IPS-18a (cell line): ENCODE measurements at regions not wholly inside any gene's neighbourhood (a gene's known extent, or its start where the extent isn't known, plus 50 kb on each side); places are given as distances from the start of the nearest gene placed in this dataset.

ENCODE experiments used
- H3K27ac ChIP-seq: one replicate; pipeline ENCODE4 v1.5.1; 2013; ENCODE audit warnings: low read length
- H3K27me3 ChIP-seq: one replicate; pipeline ENCODE4 v1.6.1; 2013; ENCODE audit warnings: mild to moderate bottlenecking, low read length; ENCODE audit not compliant: control insufficient read depth, insufficient read depth
- H3K36me3 ChIP-seq: one replicate; pipeline ENCODE4 v1.6.1; 2013; ENCODE audit warnings: low read depth, low read length; ENCODE audit not compliant: control insufficient read depth
- H3K4me1 ChIP-seq: one replicate; pipeline ENCODE4 v1.6.1; 2013; ENCODE audit warnings: low read depth, low read length; ENCODE audit not compliant: control insufficient read depth
- H3K4me3 ChIP-seq: one replicate; pipeline ENCODE4 v1.5.1; 2013; ENCODE audit warnings: low read length
- H3K9ac ChIP-seq: one replicate; pipeline ENCODE4 v1.6.1; 2013; ENCODE audit warnings: mild to moderate bottlenecking, low read length, moderate library complexity
- H3K9me3 ChIP-seq: one replicate; pipeline ENCODE4 v1.6.1; 2013; ENCODE audit warnings: low read depth, low read length; ENCODE audit not compliant: control insufficient read depth

GRCh38 chr2:185891403-185891802 is 152.8 kb downstream of the FSIP2 start:
- no peak overlapping the region for H3K4me3 ChIP-seq
- no peaks in the 10 kb centered on the region for H3K36me3 ChIP-seq
- no peak overlapping the region for H3K27ac ChIP-seq
- no peak overlapping the region for H3K9ac ChIP-seq
- no peaks in the 10 kb centered on the region for H3K27me3 ChIP-seq
- no peaks in the 10 kb centered on the region for H3K4me1 ChIP-seq
- H3K9me3 ChIP-seq = no peaks in the 10 kb centered on the region

- H3K9ac ChIP-seq = no peak overlapping the region
- no peaks in the 10 kb centered on the region for H3K36me3 ChIP-seq
- H3K27ac ChIP-seq = no peak overlapping the region
- no peaks in the 10 kb centered on the region for H3K27me3 ChIP-seq
- H3K4me3 ChIP-seq = no peak overlapping the region
- no peaks in the 10 kb centered on the region for H3K9me3 ChIP-seq
- no peaks in the 10 kb centered on the region for H3K4me1 ChIP-seq
These were observed 153.3 kb downstream of the FSIP2 start for GRCh38 chr2:185891804-185892411.

GRCh38 chr2:185892484-185892883 is 153.9 kb downstream of the FSIP2 start:
- Histone ChIP-seq H3K36me3 (no peaks in the 10 kb centered on the region), H3K4me1 (no peaks in the 10 kb centered on the region), H3K9me3 (no peaks in the 10 kb centered on the region), H3K27ac (no peak overlapping the region), H3K4me3 (no peak overlapping the region), H3K9ac (no peak overlapping the region), H3K27me3 (no peaks in the 10 kb centered on the region)

GRCh38 chr2:185894223-185894622 is 155.6 kb downstream of the FSIP2 start:
- Histone ChIP-seq H3K27ac (no peak overlapping the region), H3K27me3 (no peaks in the 10 kb centered on the region), H3K4me3 (no peak overlapping the region), H3K9me3 (no peaks in the 10 kb centered on the region), H3K4me1 (no peaks in the 10 kb centered on the region), H3K36me3 (no peaks in the 10 kb centered on the region), H3K9ac (no peak overlapping the region)

GRCh38 chr2:185895828-185896693 is 157.5 kb downstream of the FSIP2 start:
- H3K4me1 ChIP-seq = no peaks in the 10 kb centered on the region
- no peaks in the 10 kb centered on the region for H3K36me3 ChIP-seq
- no peaks in the 10 kb centered on the region for H3K27me3 ChIP-seq
- H3K9me3 ChIP-seq = no peaks in the 10 kb centered on the region
- H3K4me3 ChIP-seq = no peak overlapping the region
- no peak overlapping the region for H3K9ac ChIP-seq
- no peak overlapping the region for H3K27ac ChIP-seq

- H3K27me3 ChIP-seq = no peaks in the 10 kb centered on the region
- no peak overlapping the region for H3K9ac ChIP-seq
- H3K4me1 ChIP-seq = no peaks in the 10 kb centered on the region
- no peak overlapping the region for H3K27ac ChIP-seq
- no peaks in the 10 kb centered on the region for H3K36me3 ChIP-seq
- H3K4me3 ChIP-seq = no peak overlapping the region
- no peaks in the 10 kb centered on the region for H3K9me3 ChIP-seq
These were observed 160.8 kb downstream of the FSIP2 start for GRCh38 chr2:185899366-185899765.

- H3K4me3 ChIP-seq = no peak overlapping the region
- H3K27ac ChIP-seq = no peak overlapping the region
- no peaks in the 10 kb centered on the region for H3K4me1 ChIP-seq
- no peaks in the 10 kb centered on the region for H3K27me3 ChIP-seq
- H3K9ac ChIP-seq = no peak overlapping the region
- no peaks in the 10 kb centered on the region for H3K9me3 ChIP-seq
- no peaks in the 10 kb centered on the region for H3K36me3 ChIP-seq
These were observed 180.6 kb downstream of the FSIP2 start for GRCh38 chr2:185919155-185919554.

GRCh38 chr2:185921048-185921756 is 182.6 kb downstream of the FSIP2 start:
- Histone ChIP-seq H3K9ac (no peak overlapping the region), H3K27ac (no peak overlapping the region), H3K36me3 (no peaks in the 10 kb centered on the region), H3K4me3 (no peak overlapping the region), H3K27me3 (no peaks in the 10 kb centered on the region), H3K4me1 (no peaks in the 10 kb centered on the region), H3K9me3 (no peaks in the 10 kb centered on the region)

GRCh38 chr2:185934232-185934631 is 195.6 kb downstream of the FSIP2 start:
- Histone ChIP-seq H3K27ac (no peak overlapping the region), H3K9me3 (no peaks in the 10 kb centered on the region), H3K27me3 (no peaks in the 10 kb centered on the region), H3K36me3 (no peaks in the 10 kb centered on the region), H3K4me1 (no peaks in the 10 kb centered on the region), H3K9ac (no peak overlapping the region), H3K4me3 (no peak overlapping the region)

GRCh38 chr2:185939858-185940257 is 201.3 kb downstream of the FSIP2 start:
- Histone ChIP-seq H3K36me3 (no peaks in the 10 kb centered on the region), H3K4me3 (no peak overlapping the region), H3K9ac (no peak overlapping the region), H3K27ac (no peak overlapping the region), H3K9me3 (no peaks in the 10 kb centered on the region), H3K27me3 (no peaks in the 10 kb centered on the region), H3K4me1 (no peaks in the 10 kb centered on the region)

- Histone ChIP-seq H3K9me3 (no peaks in the 10 kb centered on the region), H3K36me3 (no peaks in the 10 kb centered on the region), H3K4me1 (no peaks in the 10 kb centered on the region), H3K4me3 (no peak overlapping the region), H3K27ac (no peak overlapping the region), H3K27me3 (no peaks in the 10 kb centered on the region), H3K9ac (no peak overlapping the region)
These were observed 204.3 kb downstream of the FSIP2 start for GRCh38 chr2:185942855-185943254.
